Neuronal stem cell (in vitro differentiated cells): ENCODE measurements at regions not wholly inside any gene's neighbourhood (a gene's known extent, or its start where the extent isn't known, plus 50 kb on each side); places are given as distances from the start of the nearest gene placed in this dataset.
A peak's percentile ranks its signal among the peaks of the same experiment; 100 is the strongest.

Source experiments
- DNase-seq: peaks from one replicate; pipeline ENCODE4 v3.0.0-alpha.2; 2013; ENCODE audit warnings: low spot score
- H2AFZ ChIP-seq: one replicate; pipeline ENCODE4 v1.6.1; 2013; ENCODE audit warnings: mild to moderate bottlenecking, low read length, inconsistent platforms
- H2AK5ac ChIP-seq: 2 replicates; pipeline ENCODE4 v1.6.1; 2013; ENCODE audit warnings: low read depth, mild to moderate bottlenecking, inconsistent platforms, low read length, moderate library complexity, mixed read lengths
- H2BK120ac ChIP-seq: 2 replicates; pipeline ENCODE4 v1.6.1; 2013; ENCODE audit warnings: low read depth, mild to moderate bottlenecking, inconsistent platforms, low read length, moderate library complexity, mixed read lengths
- H2BK12ac ChIP-seq: one replicate; pipeline ENCODE4 v1.6.1; 2013; ENCODE audit warnings: low read length, inconsistent platforms
- H2BK15ac ChIP-seq: 2 replicates; pipeline ENCODE4 v1.6.1; 2013; ENCODE audit warnings: mild to moderate bottlenecking, low read length, inconsistent platforms, mixed read lengths
- H2BK5ac ChIP-seq: one replicate; pipeline ENCODE4 v1.6.1; 2013; ENCODE audit warnings: inconsistent platforms, mild to moderate bottlenecking, low read length, moderate library complexity
- H3K14ac ChIP-seq: one replicate; pipeline ENCODE4 v1.6.1; 2013; ENCODE audit warnings: low read length, inconsistent platforms
- H3K18ac ChIP-seq: 2 replicates; pipeline ENCODE4 v1.6.1; 2013; ENCODE audit warnings: low read length, inconsistent platforms
- H3K23ac ChIP-seq: 2 replicates; pipeline ENCODE4 v1.6.1; 2013; ENCODE audit warnings: low read depth, mild to moderate bottlenecking, mixed read lengths, low read length, inconsistent platforms; ENCODE audit not compliant: poor library complexity
- H3K27ac ChIP-seq: replicated peaks from 3 replicates; pipeline ENCODE4 v1.5.1; 2013; ENCODE audit warnings: low read length, inconsistent platforms
- H3K27me3 ChIP-seq, 3 experiments: 2 replicates each; pipeline ENCODE4 v1.6.1; 2013; ENCODE audit warnings: low read length in 3 of 3, mild to moderate bottlenecking in 2 of 3, inconsistent platforms in 1 of 3, low read depth in 1 of 3, mixed read lengths in 1 of 3, moderate library complexity in 1 of 3; ENCODE audit not compliant: control insufficient read depth in 3 of 3, insufficient read depth in 3 of 3
- H3K36me3 ChIP-seq, 2 donors: replicated peaks in 1 of 2; 2 replicates each; pipeline ENCODE4 v1.6.1; 2013; ENCODE audit warnings: low read length in 2 of 2; ENCODE audit not compliant: control insufficient read depth in 2 of 2, insufficient read depth in 2 of 2
- H3K4ac ChIP-seq: 2 replicates; pipeline ENCODE4 v1.6.1; 2013; ENCODE audit warnings: inconsistent platforms, mild to moderate bottlenecking, low read length, moderate library complexity
- H3K4me1 ChIP-seq, 2 donors: 1 replicate in 1 of 2; 2 replicates in 1 of 2; pipeline ENCODE4 v1.6.1; 2013; ENCODE audit warnings: low read length in 2 of 2, low read depth in 1 of 2; ENCODE audit not compliant: control insufficient read depth in 2 of 2, insufficient read depth in 1 of 2
- H3K4me2 ChIP-seq: one replicate; pipeline ENCODE4 v1.6.1; 2013; ENCODE audit warnings: mild to moderate bottlenecking, low read length, inconsistent platforms; ENCODE audit not compliant: insufficient read depth, poor library complexity, severe bottlenecking
- H3K4me3 ChIP-seq, 2 donors: 2 replicates each; pipeline ENCODE4 v1.5.1; 2013; ENCODE audit warnings: low read length in 2 of 2, mild to moderate bottlenecking in 2 of 2, inconsistent platforms in 1 of 2, moderate library complexity in 1 of 2
- H3K79me1 ChIP-seq: one replicate; pipeline ENCODE4 v1.6.1; 2013; ENCODE audit warnings: low read depth, mild to moderate bottlenecking, inconsistent platforms, low read length, moderate library complexity
- H3K9ac ChIP-seq: one replicate; pipeline ENCODE4 v1.6.1; 2013; ENCODE audit warnings: mild to moderate bottlenecking, low read depth, low read length, inconsistent platforms; ENCODE audit not compliant: poor library complexity
- H3K9me3 ChIP-seq, 2 donors: replicated peaks in 1 of 2; 2 replicates each; pipeline versions ENCODE3 to v1.6.1; 2013; ENCODE audit warnings: low read length in 2 of 2, mild to moderate bottlenecking in 2 of 2, inconsistent platforms in 1 of 2, low read depth in 1 of 2, mixed read lengths in 1 of 2, moderate library complexity in 1 of 2; ENCODE audit not compliant: control insufficient read depth in 2 of 2, insufficient read depth in 1 of 2
- H4K8ac ChIP-seq: one replicate; pipeline ENCODE4 v1.6.1; 2013; ENCODE audit warnings: low read depth, mild to moderate bottlenecking, inconsistent platforms, low read length, moderate library complexity
- H4K91ac ChIP-seq: one replicate; pipeline ENCODE4 v1.6.1; 2013; ENCODE audit warnings: low read length, low read depth, mild to moderate bottlenecking, inconsistent platforms; ENCODE audit not compliant: poor library complexity
- WGBS, 2 donors: extraction: QIAGEN DNeasy Blood & Tissue Kit; methylation state at CpG; one replicate each; pipeline ENCODE4 v1.1.7; 2013; ENCODE audit warnings: missing lambda C conversion rate in 2 of 2, mixed read lengths in 1 of 2; ENCODE audit not compliant: insufficient read length in 2 of 2, insufficient replicate concordance in 1 of 2; ENCODE audit errors: extremely low coverage in 2 of 2; 5-methylcytosine and 5-hydroxymethylcytosine counted together

- no peak overlapping the region for H2BK12ac ChIP-seq
- H3K4me3 ChIP-seq, result no peak overlapping the region
- H2BK15ac ChIP-seq, result no peak overlapping the region
- no peak overlapping the region for H2BK120ac ChIP-seq
- WGBS, 2 donors, result no CpG with 5 or more reads among the region's 2 CpGs
- no peak overlapping the region for H2AK5ac ChIP-seq
- no peak overlapping the region for H3K23ac ChIP-seq
- peaks cover 0 to 2% (median 0%) of the 10 kb centered on the region in 3 experiments for H3K27me3 ChIP-seq
- H4K91ac ChIP-seq, result no peak overlapping the region
- H3K14ac ChIP-seq, result no peak overlapping the region
- no peak overlapping the region for H3K4me2 ChIP-seq
- no peak overlapping the region for H3K27ac ChIP-seq
- no peak overlapping the region for H4K8ac ChIP-seq
- DNase-seq, result no peak
- H2AFZ ChIP-seq, result peak overlapping the region; percentile 36
- H3K9ac ChIP-seq, result no peak overlapping the region
- no peak overlapping the region for H3K18ac ChIP-seq
- no peaks in the 10 kb centered on the region for H3K36me3 ChIP-seq
- H2BK5ac ChIP-seq, result no peak overlapping the region
- H3K79me1 ChIP-seq, result no peaks in the 10 kb centered on the region
- peaks cover 0 to 2% of the 10 kb centered on the region in 2 donors for H3K4me1 ChIP-seq
- H3K9me3 ChIP-seq, result no peaks in the 10 kb centered on the region
- H3K4ac ChIP-seq, result no peak overlapping the region
Measured at GRCh38 chr9:13675638-13676000, 396.1 kb upstream of the MPDZ start.

DNA sequence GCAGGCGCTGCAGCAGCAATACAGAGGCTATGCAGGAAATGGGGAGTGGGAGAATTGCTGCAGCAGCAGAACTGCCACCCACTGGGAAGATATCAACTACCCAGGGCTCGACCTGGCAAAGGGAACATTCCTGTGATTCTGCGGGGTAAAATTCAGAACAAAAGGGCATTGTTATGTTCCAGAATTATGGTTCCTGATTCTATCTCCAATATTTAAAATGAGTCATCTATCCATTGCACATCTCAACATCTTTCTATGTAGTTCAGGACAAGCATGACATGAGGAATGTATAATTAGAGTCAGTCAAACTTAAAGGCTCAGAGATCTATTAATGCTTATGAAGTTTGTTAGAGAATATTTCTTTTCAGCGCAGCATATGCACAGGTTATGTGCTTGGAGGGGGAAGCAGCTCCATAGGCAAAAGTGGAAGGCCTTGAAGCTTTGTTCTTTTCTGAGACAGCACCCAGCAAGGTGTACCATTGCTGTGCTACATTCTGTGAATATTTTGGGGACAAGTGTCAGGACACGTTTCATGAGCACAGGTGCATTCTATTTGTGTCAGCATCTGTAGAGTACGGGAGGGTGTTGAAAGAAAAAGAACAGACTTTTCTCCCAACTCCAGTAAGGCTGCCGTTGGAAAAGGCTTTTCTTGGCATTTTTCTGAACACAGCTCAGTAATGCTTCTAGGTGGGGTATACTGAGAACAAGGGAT, 395.6 kb upstream of the MPDZ start:
- no CpG with 5 or more reads among the region's 7 CpGs for WGBS, 2 donors
- Histone ChIP-seq H3K4me3 (no peak overlapping the region), H3K4me2 (no peak overlapping the region), H3K9me3 (no peaks in the 10 kb centered on the region), H2AFZ (no peak overlapping the region), H3K79me1 (no peaks in the 10 kb centered on the region), H2AK5ac (no peak overlapping the region), H3K9ac (no peak overlapping the region), H3K4ac (no peak overlapping the region), H3K4me1 (peaks cover 0 to 2% of the 10 kb centered on the region in 2 donors), H2BK5ac (no peak overlapping the region), H3K18ac (no peak overlapping the region), H3K36me3 (no peaks in the 10 kb centered on the region), H3K27me3 (peaks cover 0 to 2% (median 0%) of the 10 kb centered on the region in 3 experiments), H3K14ac (no peak overlapping the region), H3K23ac (peak overlapping the region; percentile 62), H2BK120ac (no peak overlapping the region), H2BK15ac (no peak overlapping the region), H4K91ac (no peak overlapping the region), H4K8ac (no peak overlapping the region), H3K27ac (no peak overlapping the region), H2BK12ac (no peak overlapping the region)
- no peak for DNase-seq

GRCh38 chr9:13673348-13673747, 393.9 kb upstream of the MPDZ start:
- Histone ChIP-seq H3K27me3 (peaks cover 0 to 2% (median 0%) of the 10 kb centered on the region in 3 experiments), H3K4me1 (peaks cover 0 to 2% of the 10 kb centered on the region in 2 donors), H2BK5ac (no peak overlapping the region), H3K14ac (no peak overlapping the region), H3K79me1 (no peaks in the 10 kb centered on the region), H3K9me3 (no peaks in the 10 kb centered on the region), H3K36me3 (no peaks in the 10 kb centered on the region), H3K4ac (no peak overlapping the region), H3K9ac (no peak overlapping the region), H3K18ac (no peak overlapping the region), H2BK120ac (no peak overlapping the region), H3K23ac (no peak overlapping the region), H2AK5ac (no peak overlapping the region), H2AFZ (no peak overlapping the region), H2BK12ac (no peak overlapping the region), H4K8ac (no peak overlapping the region), H4K91ac (no peak overlapping the region), H3K4me2 (no peak overlapping the region), H3K4me3 (no peak overlapping the region), H3K27ac (no peak overlapping the region), H2BK15ac (no peak overlapping the region)
- WGBS, 2 donors, result no CpG with 5 or more reads among the region's 3 CpGs
- DNase-seq, result no peak

- no peaks in the 10 kb centered on the region for H3K27me3 ChIP-seq
- H4K91ac ChIP-seq, result no peak overlapping the region
- no peaks in the 10 kb centered on the region for H3K79me1 ChIP-seq
- H4K8ac ChIP-seq, result no peak overlapping the region
- H3K4me1 ChIP-seq, result no peaks in the 10 kb centered on the region
- H3K4me2 ChIP-seq, result no peak overlapping the region
- no peak overlapping the region for H2BK12ac ChIP-seq
- H2BK15ac ChIP-seq, result no peak overlapping the region
- no peak for DNase-seq
- H3K9ac ChIP-seq, result no peak overlapping the region
- no peak overlapping the region for H3K27ac ChIP-seq
- H3K36me3 ChIP-seq, result no peaks in the 10 kb centered on the region
- no CpG with 5 or more reads among the region's 4 CpGs for WGBS, 2 donors
- H3K4ac ChIP-seq, result no peak overlapping the region
- no peaks in the 10 kb centered on the region for H3K9me3 ChIP-seq
- no peak overlapping the region for H2BK120ac ChIP-seq
- peak overlapping the region; percentile 56 for H2AFZ ChIP-seq
- no peak overlapping the region for H2BK5ac ChIP-seq
- no peak overlapping the region for H3K14ac ChIP-seq
- H3K4me3 ChIP-seq, result no peak overlapping the region
- H2AK5ac ChIP-seq, result no peak overlapping the region
- H3K18ac ChIP-seq, result no peak overlapping the region
- no peak overlapping the region for H3K23ac ChIP-seq
Measured at GRCh38 chr9:13665418-13666066, 386.1 kb upstream of the MPDZ start.
